Activated CD4-positive, alpha-beta T cell treated with anti-CD3 and anti-CD28 coated beads for 24 hours (primary cell): ENCODE measurements at regions not wholly inside any gene's neighbourhood (a gene's known extent, or its start where the extent isn't known, plus 50 kb on each side); places are given as distances from the start of the nearest gene placed in this dataset.
"Not testable (repeated sequence)": the region's sequence is repeated elsewhere in the genome, so short reads cannot be mapped to it uniquely, and the experiment has no call there.

ENCODE experiments used
- DNase-seq, 2 donors: peaks; one replicate each; pipeline ENCODE4 v3.0.0-alpha.2; 2020; ENCODE audit warnings: low read depth in 2 of 2

GRCh38 chr5:114822863-114823262, 346.8 kb downstream of the TRIM36 start:
- no peak for DNase-seq

- DNase-seq, result no peak
Observed at GRCh38 chr5:114822436-114822835, 347.3 kb downstream of the TRIM36 start.

GRCh38 chr5:114790403-114790792, 379.3 kb downstream of the TRIM36 start:
- DNase-seq, result no peak

- no peak for DNase-seq
Observed at GRCh38 chr5:114789773-114790402, 379.8 kb downstream of the TRIM36 start.

- DNase-seq, result no peak
Observed at GRCh38 chr5:114782869-114783268, 386.8 kb downstream of the TRIM36 start.

- DNase-seq, result no peak
Observed at GRCh38 chr5:114782177-114782576, 387.5 kb downstream of the TRIM36 start.

GRCh38 chr5:114780290-114780689, 389.4 kb downstream of the TRIM36 start:
- no peak for DNase-seq

- DNase-seq, result no peak
Observed at GRCh38 chr5:114744406-114744805, 382.5 kb downstream of the KCNN2 start.

- no peak for DNase-seq
Observed at GRCh38 chr5:114734238-114734637, 372.4 kb downstream of the KCNN2 start.

GRCh38 chr5:114729986-114730385, 368.1 kb downstream of the KCNN2 start:
- no peak for DNase-seq

- DNase-seq, result no peak
Observed at GRCh38 chr5:114727358-114727757, 365.5 kb downstream of the KCNN2 start.

GRCh38 chr5:114726131-114726530, 364.3 kb downstream of the KCNN2 start:
- DNase-seq, result no peak

GRCh38 chr5:114719268-114719667, 357.4 kb downstream of the KCNN2 start:
- no peak for DNase-seq

- DNase-seq, result no peak
Observed at GRCh38 chr5:114716955-114717354, 355.1 kb downstream of the KCNN2 start.

- DNase-seq, result not testable (repeated sequence)
Observed at GRCh38 chr5:114704225-114704893, 342.5 kb downstream of the KCNN2 start.

GRCh38 chr5:114702731-114703130, 340.9 kb downstream of the KCNN2 start:
- no peak for DNase-seq

- no peak for DNase-seq
Observed at GRCh38 chr5:114702136-114702535, 340.3 kb downstream of the KCNN2 start.

GRCh38 chr5:114700823-114701222, 339.0 kb downstream of the KCNN2 start:
- no peak for DNase-seq

GRCh38 chr5:114695292-114695904, 333.5 kb downstream of the KCNN2 start:
- no peak for DNase-seq

GRCh38 chr5:114686356-114686755, 324.5 kb downstream of the KCNN2 start:
- DNase-seq, result no peak

GRCh38 chr5:114678778-114679177, 316.9 kb downstream of the KCNN2 start:
- DNase-seq, result no peak

GRCh38 chr5:114665551-114665950, 303.7 kb downstream of the KCNN2 start:
- DNase-seq, result no peak

GRCh38 chr5:114660791-114661190, 298.9 kb downstream of the KCNN2 start:
- no peak for DNase-seq
